ENCODE measurements at regions not wholly inside any gene's neighbourhood (a gene's known extent, or its start where the extent isn't known, plus 50 kb on each side); places are given as distances from the start of the nearest gene placed in this dataset.

DNA sequence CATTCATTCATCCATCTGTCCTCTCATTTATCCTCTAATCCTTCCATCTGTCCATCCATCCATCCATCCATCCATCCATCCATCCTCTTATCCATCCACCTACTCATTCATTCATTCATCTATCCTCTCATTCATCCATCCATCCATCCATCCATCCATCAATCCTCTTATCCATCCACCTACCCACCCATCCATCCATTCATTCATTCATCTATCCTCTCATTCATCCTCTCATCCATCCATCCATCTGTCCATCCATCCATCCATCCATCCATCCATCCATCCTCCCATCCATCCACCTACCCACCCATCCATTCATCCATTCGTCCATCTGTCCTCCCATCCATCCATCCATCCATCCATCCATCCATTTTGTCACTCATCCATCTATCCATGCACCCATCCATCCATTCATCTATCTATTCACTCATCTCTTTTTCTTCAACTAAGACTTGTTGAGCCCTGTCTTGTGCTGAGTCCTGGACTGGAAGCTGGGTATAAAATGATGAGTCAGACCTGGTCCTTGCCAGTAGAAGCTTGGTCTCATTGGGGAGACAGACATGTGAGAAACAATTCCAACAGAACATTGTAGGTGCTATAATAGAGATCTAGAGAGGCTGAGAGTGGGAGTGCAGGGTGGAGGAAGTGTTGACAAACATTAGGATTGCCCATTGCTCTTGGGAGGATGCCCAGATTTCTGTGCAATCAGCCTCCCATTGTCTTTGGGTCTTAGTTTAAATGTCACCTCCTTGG lies 55.0 kb upstream of the IER5L start:
- DNase-seq: no peak

- no peak for DNase-seq
These were observed 53.7 kb upstream of the IER5L start for GRCh38 chr9:129231759-129232158.

GRCh38 chr9:129231022-129231739 lies 53.1 kb upstream of the IER5L start:
- no peak for DNase-seq

- no peak for DNase-seq
These were observed 52.2 kb upstream of the IER5L start for GRCh38 chr9:129230302-129230701.
